GM18909 (cell line): ENCODE measurements at regions not wholly inside any gene's neighbourhood (a gene's known extent, or its start where the extent isn't known, plus 50 kb on each side); places are given as distances from the start of the nearest gene placed in this dataset.

Experiments
- ATAC-seq: cut with Tn5 transposase; IDR thresholded peaks from one replicate; pipeline ENCODE4 v1.9.1; 2021; ENCODE audit warnings: mild to moderate bottlenecking; ENCODE audit not compliant: unreplicated experiment, poor library complexity

- no peak for ATAC-seq
Measured at GRCh38 chr2:14330884-14331283, 301.6 kb upstream of the LRATD1 start.

GRCh38 chr2:14336759-14337382 is 295.6 kb upstream of the LRATD1 start:
- no peak for ATAC-seq

GRCh38 chr2:14340703-14341102 is 291.8 kb upstream of the LRATD1 start:
- ATAC-seq = no peak

- no peak for ATAC-seq
Measured at GRCh38 chr2:14342313-14342712, 290.2 kb upstream of the LRATD1 start.

- no peak for ATAC-seq
Measured at GRCh38 chr2:14344355-14344754, 288.2 kb upstream of the LRATD1 start.

GRCh38 chr2:14348247-14348646 is 284.3 kb upstream of the LRATD1 start:
- no peak for ATAC-seq

- ATAC-seq = no peak
Measured at GRCh38 chr2:14350856-14351255, 281.7 kb upstream of the LRATD1 start.

GRCh38 chr2:14352067-14352466 is 280.4 kb upstream of the LRATD1 start:
- ATAC-seq = no peak

- ATAC-seq = no peak
Measured at GRCh38 chr2:14354231-14354630, 278.3 kb upstream of the LRATD1 start.

- ATAC-seq = no peak
Measured at GRCh38 chr2:14355102-14355501, 277.4 kb upstream of the LRATD1 start.

GRCh38 chr2:14358339-14358738 is 274.2 kb upstream of the LRATD1 start:
- ATAC-seq = no peak

GRCh38 chr2:14358774-14359173 is 273.7 kb upstream of the LRATD1 start:
- ATAC-seq = no peak

- ATAC-seq = peak; percentile 59
Measured at GRCh38 chr2:14363137-14363536, 269.4 kb upstream of the LRATD1 start.

- ATAC-seq = no peak
Measured at GRCh38 chr2:14363976-14364375, 268.5 kb upstream of the LRATD1 start.

- no peak for ATAC-seq
Measured at GRCh38 chr2:14364471-14364870, 268.0 kb upstream of the LRATD1 start.

- ATAC-seq = no peak
Measured at GRCh38 chr2:14385043-14385442, 247.5 kb upstream of the LRATD1 start.

GRCh38 chr2:14387332-14387731 is 245.2 kb upstream of the LRATD1 start:
- no peak for ATAC-seq

GRCh38 chr2:14388724-14389123 is 243.8 kb upstream of the LRATD1 start:
- no peak for ATAC-seq

- ATAC-seq = no peak
Measured at GRCh38 chr2:14396533-14397083, 235.9 kb upstream of the LRATD1 start.

- no peak for ATAC-seq
Measured at GRCh38 chr2:14398641-14399040, 233.9 kb upstream of the LRATD1 start.

GRCh38 chr2:14401873-14402272 is 230.6 kb upstream of the LRATD1 start:
- ATAC-seq = no peak

- ATAC-seq = no peak
Measured at GRCh38 chr2:14408695-14409094, 223.8 kb upstream of the LRATD1 start.
